Endothelial cell of umbilical vein (primary cell): ENCODE measurements at regions not wholly inside any gene's neighbourhood (a gene's known extent, or its start where the extent isn't known, plus 50 kb on each side); places are given as distances from the start of the nearest gene placed in this dataset.

Experiments
- BruUV-seq: library from RNA; stranded (reverse); fragments of 400-500 nt; replicated peaks from 2 replicates; lab custom pipeline; 2021; lab: Mats Ljungman, UMichigan
- CTCF ChIA-PET: fragments of 300-600, 350-600 bp; sonication (Branson Sonifier 250); formaldehyde crosslinking; loops from one replicate; lab custom pipeline; 2021; ENCODE audit warnings: antibody characterized with exemption, inconsistent platforms; lab: Charles Lee
- POLR2A ChIA-PET: fragments of 300-600, 350-600 bp; sonication (Branson Sonifier 250); formaldehyde crosslinking; loops from one replicate; lab custom pipeline; 2021; ENCODE audit warnings: antibody characterized with exemption, inconsistent platforms; lab: Charles Lee
- DNase-seq: peaks from one replicate; pipeline ENCODE4 v3.0.0-alpha.2; 2011; ENCODE audit warnings: low read depth, low spot score
- FAIRE-seq: peaks from 2 replicates; lab custom pipeline; 2011; peaks lifted over from hg19 to GRCh38; lab: Jason Lieb, UNC
- H2AFZ ChIP-seq: 2 replicates; pipeline ENCODE4 v1.6.0; 2012; ENCODE audit warnings: low read depth, low read length, control low read depth, inconsistent platforms
- H3K27ac ChIP-seq: 2 replicates; pipeline ENCODE4 v1.5.1; 2011; ENCODE audit warnings: low read depth, mild to moderate bottlenecking, control low read depth, low read length, moderate library complexity; ENCODE audit not compliant: insufficient read depth
- H3K27me3 ChIP-seq, 2 experiments: 2 replicates each; pipeline versions ENCODE4 v1.6.0 to v1.6.1; 2011; ENCODE audit warnings: low read length in 2 of 2, mixed read lengths in 1 of 2; ENCODE audit not compliant: control insufficient read depth in 2 of 2, insufficient read depth in 2 of 2
- H3K36me3 ChIP-seq, 2 experiments: 2 replicates in 1 of 2; 3 replicates in 1 of 2; pipeline ENCODE4 v1.5.1; 2011; ENCODE audit warnings: low read length in 2 of 2, mild to moderate bottlenecking in 1 of 2, moderate library complexity in 1 of 2; ENCODE audit not compliant: control insufficient read depth in 2 of 2, insufficient read depth in 2 of 2; ENCODE audit errors: extremely low read depth in 1 of 2
- H3K4me1 ChIP-seq: 3 replicates; pipeline ENCODE4 v1.5.1; 2011; ENCODE audit warnings: mild to moderate bottlenecking, low read length; ENCODE audit not compliant: control insufficient read depth, insufficient read depth; ENCODE audit errors: extremely low read depth
- H3K4me2 ChIP-seq: 2 replicates; pipeline ENCODE4 v1.6.1; 2011; ENCODE audit warnings: low read length, control low read depth, mixed read lengths; ENCODE audit not compliant: insufficient read depth
- H3K4me3 ChIP-seq, 3 experiments: fragments of 200-600 bp in 1 of 3; sonication (generic), shearing (Covaris generic) in 1 of 3; replicated peaks in 1 of 3; 2 replicates each; pipeline ENCODE4 v1.5.1; 2011 to 2016; ENCODE audit warnings: control low read depth in 3 of 3, low read length in 3 of 3, mild to moderate bottlenecking in 2 of 3, inconsistent platforms in 1 of 3, low read depth in 1 of 3, moderate library complexity in 1 of 3; ENCODE audit not compliant: insufficient read depth in 1 of 3
- H3K79me2 ChIP-seq: 2 replicates; pipeline ENCODE4 v1.6.0; 2012; ENCODE audit warnings: low read length, inconsistent platforms; ENCODE audit not compliant: control insufficient read depth, insufficient read depth
- H3K9ac ChIP-seq: replicated peaks from 2 replicates; pipeline ENCODE3; 2011; ENCODE audit warnings: low read length, control low read depth; ENCODE audit not compliant: insufficient read depth; ENCODE audit errors: extremely low read depth
- H3K9me1 ChIP-seq: replicated peaks from 3 replicates; pipeline ENCODE4 v1.6.0; 2011; ENCODE audit warnings: mild to moderate bottlenecking, low read length; ENCODE audit not compliant: control insufficient read depth, insufficient read depth; ENCODE audit errors: extremely low read depth
- H3K9me3 ChIP-seq: replicated peaks from 2 replicates; pipeline ENCODE4 v1.5.1; 2012; ENCODE audit warnings: low read length, inconsistent platforms; ENCODE audit not compliant: control insufficient read depth, insufficient read depth
- H4K20me1 ChIP-seq: replicated peaks from 2 replicates; pipeline ENCODE3; 2011; ENCODE audit warnings: mild to moderate bottlenecking, low read length; ENCODE audit not compliant: control insufficient read depth, insufficient read depth; ENCODE audit errors: extremely low read depth
- EZH2 ChIP-seq: IDR thresholded peaks from 2 replicates; pipeline ENCODE4 v1.6.1; 2012; ENCODE audit warnings: borderline replicate concordance, low read depth, mild to moderate bottlenecking, moderate library complexity, low read length, inconsistent platforms; ENCODE audit not compliant: severe bottlenecking
- FOS ChIP-seq: IDR thresholded peaks from 2 replicates; pipeline ENCODE4 v1.6.1; 2011; ENCODE audit warnings: mild to moderate bottlenecking, low read length, moderate library complexity, borderline replicate concordance; ENCODE audit not compliant: insufficient read depth
- GATA2 ChIP-seq: IDR thresholded peaks from 2 replicates; pipeline ENCODE4 v1.7.0; 2011; ENCODE audit warnings: low read depth, mild to moderate bottlenecking, moderate library complexity, mixed read lengths, low read length; ENCODE audit not compliant: insufficient read length, insufficient read depth
- JUN ChIP-seq: IDR thresholded peaks from 2 replicates; pipeline ENCODE4 v1.6.1; 2011; ENCODE audit warnings: borderline replicate concordance, low read depth; ENCODE audit not compliant: insufficient read length, insufficient read depth
- MYC ChIP-seq: IDR thresholded peaks from one replicate; pipeline ENCODE4 v1.6.1; 2011; ENCODE audit warnings: mild to moderate bottlenecking, low read depth, low read length
- POLR2A ChIP-seq: IDR thresholded peaks from 2 replicates; pipeline ENCODE4 v1.6.1; 2012; ENCODE audit warnings: low read depth, mild to moderate bottlenecking, control low read depth, low read length
- POLR2AphosphoS5 ChIP-seq: IDR thresholded peaks from 2 replicates; pipeline ENCODE4 v1.6.1; 2012; ENCODE audit warnings: low read depth, mild to moderate bottlenecking, control low read depth, low read length, moderate library complexity; ENCODE audit not compliant: insufficient read depth
- dilution Hi-C: fragments of 300-500 bp; cut with MboI; formaldehyde crosslinking; loops from one replicate; pipeline ENCODE4 v1.15.0; 2019; ENCODE audit warnings: low sequenced_read_pairs; ENCODE audit not compliant: extremely low pct_ligation_motif_present
- intact Hi-C: fragments of 100-400 bp; cut with micrococcal nuclease; formaldehyde crosslinking; loops from one replicate; pipeline ENCODE4 v1.10.0; 2022
- TF ChIP-seq, protein P1 (sequence below), 2 donors: IDR thresholded peaks; 1 replicate in 1 of 2; 2 replicates in 1 of 2; pipeline ENCODE4 v1.5.1; 2011; ENCODE audit warnings: low read length in 2 of 2, mild to moderate bottlenecking in 2 of 2, moderate library complexity in 2 of 2, control low read depth in 1 of 2, inconsistent platforms in 1 of 2, low read depth in 1 of 2; ENCODE audit not compliant: insufficient read depth in 1 of 2; ENCODE audit errors: extremely low read depth in 1 of 2
- TF ChIP-seq, protein P2 (sequence below): IDR thresholded peaks from 2 replicates; pipeline ENCODE4 v1.6.1; 2011; ENCODE audit not compliant: insufficient read depth, insufficient read length

- Histone ChIP-seq H3K9me1 (no peaks in the 10 kb centered on the region), H3K4me2 (no peak overlapping the region), H3K9ac (no peak overlapping the region), H3K36me3 (no peaks in the 10 kb centered on the region), H4K20me1 (no peaks in the 10 kb centered on the region), H3K4me3 (no peak overlapping the region), H3K79me2 (no peaks in the 10 kb centered on the region), H3K27ac (no peak overlapping the region), H3K9me3 (no peaks in the 10 kb centered on the region), H2AFZ (peak overlapping the region; percentile 25), H3K4me1 (peaks cover 6% of the 10 kb centered on the region), H3K27me3 (no peaks in the 10 kb centered on the region)
- dilution Hi-C loops (no loop called here), intact Hi-C loops (no loop called here)
- CTCF ChIA-PET = interaction anchor here (0.8 to 1.2 kb wide), 4 partner anchors 11 to 255 kb away, joined by 3 to 4 read pairs (median 3); no protein-coding TSS in a partner anchor
- DNase-seq (no peak), FAIRE-seq (no peak)
- TF ChIP-seq POLR2A = no peak
- no peak for TF ChIP-seq MYC
- TF ChIP-seq, protein P1, sequence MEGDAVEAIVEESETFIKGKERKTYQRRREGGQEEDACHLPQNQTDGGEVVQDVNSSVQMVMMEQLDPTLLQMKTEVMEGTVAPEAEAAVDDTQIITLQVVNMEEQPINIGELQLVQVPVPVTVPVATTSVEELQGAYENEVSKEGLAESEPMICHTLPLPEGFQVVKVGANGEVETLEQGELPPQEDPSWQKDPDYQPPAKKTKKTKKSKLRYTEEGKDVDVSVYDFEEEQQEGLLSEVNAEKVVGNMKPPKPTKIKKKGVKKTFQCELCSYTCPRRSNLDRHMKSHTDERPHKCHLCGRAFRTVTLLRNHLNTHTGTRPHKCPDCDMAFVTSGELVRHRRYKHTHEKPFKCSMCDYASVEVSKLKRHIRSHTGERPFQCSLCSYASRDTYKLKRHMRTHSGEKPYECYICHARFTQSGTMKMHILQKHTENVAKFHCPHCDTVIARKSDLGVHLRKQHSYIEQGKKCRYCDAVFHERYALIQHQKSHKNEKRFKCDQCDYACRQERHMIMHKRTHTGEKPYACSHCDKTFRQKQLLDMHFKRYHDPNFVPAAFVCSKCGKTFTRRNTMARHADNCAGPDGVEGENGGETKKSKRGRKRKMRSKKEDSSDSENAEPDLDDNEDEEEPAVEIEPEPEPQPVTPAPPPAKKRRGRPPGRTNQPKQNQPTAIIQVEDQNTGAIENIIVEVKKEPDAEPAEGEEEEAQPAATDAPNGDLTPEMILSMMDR (IDR thresholded peaks at IDR 0.05; ENCODE audit: extremely low read depth in 1 of 2, insufficient read depth in 1 of 2, low read depth in 1 of 2, low read length in 2 of 2) = no peak
- TF ChIP-seq GATA2 = no peak
- TF ChIP-seq, protein P2, sequence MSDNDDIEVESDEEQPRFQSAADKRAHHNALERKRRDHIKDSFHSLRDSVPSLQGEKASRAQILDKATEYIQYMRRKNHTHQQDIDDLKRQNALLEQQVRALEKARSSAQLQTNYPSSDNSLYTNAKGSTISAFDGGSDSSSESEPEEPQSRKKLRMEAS = no peak
- no peak for TF ChIP-seq FOS
- no peak for TF ChIP-seq EZH2
- TF ChIP-seq POLR2AphosphoS5 = no peak
- TF ChIP-seq JUN = no peak
- POLR2A ChIA-PET = no interaction called here
- no TSS peak for BruUV-seq
These were observed 100.4 kb upstream of the HES1 start for GRCh38 chr3:194035406-194036138.
